ACC112 (cell line): ENCODE measurements at regions not wholly inside any gene's neighbourhood (a gene's known extent, or its start where the extent isn't known, plus 50 kb on each side); places are given as distances from the start of the nearest gene placed in this dataset.
"Not testable (repeated sequence)": the region's sequence is repeated elsewhere in the genome, so short reads cannot be mapped to it uniquely, and the experiment has no call there.

Source experiments
- H2AFZ ChIP-seq: fragments of 200-600 bp; sonication (generic); one replicate; pipeline ENCODE4 v1.6.0; 2017; ENCODE audit warnings: antibody characterized with exemption, low read length; ENCODE audit not compliant: unreplicated experiment
- H3K27ac ChIP-seq: fragments of 200-600 bp; sonication (generic); 2 replicates; pipeline ENCODE4 v1.5.1; 2014; ENCODE audit warnings: low read depth, mild to moderate bottlenecking, antibody characterized with exemption, low read length, moderate library complexity
- H3K27me3 ChIP-seq: fragments of 200-600 bp; sonication (generic); 2 replicates; pipeline ENCODE4 v1.6.1; 2014; ENCODE audit warnings: mild to moderate bottlenecking, antibody characterized with exemption, low read length, moderate library complexity, mixed read lengths; ENCODE audit not compliant: insufficient read depth
- H3K36me3 ChIP-seq: fragments of 200-600 bp; sonication (generic); 2 replicates; pipeline ENCODE4 v1.6.1; 2016; ENCODE audit warnings: mild to moderate bottlenecking, antibody characterized with exemption, low read length, moderate library complexity, mixed read lengths; ENCODE audit not compliant: insufficient read depth
- H3K4me1 ChIP-seq: fragments of 200-600 bp; sonication (generic); one replicate; pipeline ENCODE4 v1.6.1; 2016; ENCODE audit warnings: low read length, mixed read lengths; ENCODE audit not compliant: insufficient read depth, unreplicated experiment, control insufficient read depth
- H3K4me3 ChIP-seq: fragments of 200-600 bp; sonication (generic); 2 replicates; pipeline ENCODE4 v1.5.1; 2014; ENCODE audit warnings: mild to moderate bottlenecking, low read depth, low read length
- H3K79me2 ChIP-seq: fragments of 200-600 bp; sonication (generic); one replicate; pipeline ENCODE4 v1.6.0; 2016; ENCODE audit warnings: low read length; ENCODE audit not compliant: control insufficient read depth, unreplicated experiment, insufficient read depth

DNA sequence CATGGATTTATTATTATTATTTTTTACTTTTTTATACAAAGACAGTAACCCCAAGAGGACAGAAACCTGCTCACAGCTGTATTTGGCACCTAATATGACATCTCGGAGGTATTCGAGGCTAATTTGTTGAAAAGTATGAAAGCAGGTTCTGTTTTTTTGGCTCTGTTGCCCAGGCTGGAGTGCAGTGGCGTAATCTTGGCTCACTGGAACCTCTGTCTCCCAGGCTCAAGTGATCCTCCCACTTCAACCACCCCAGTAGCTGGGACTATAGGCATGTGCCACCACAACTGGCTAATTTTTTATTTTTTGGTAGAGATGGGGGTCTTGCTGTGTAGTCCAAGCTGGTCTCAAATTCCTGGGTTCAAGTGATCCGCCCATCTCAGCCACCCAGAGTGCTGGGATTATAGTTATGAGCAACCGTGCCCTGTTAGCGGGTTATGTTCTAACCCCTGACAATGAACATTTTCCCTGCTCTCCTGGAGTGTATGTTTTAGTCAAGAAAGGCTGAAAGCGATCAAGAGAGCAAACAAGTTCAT lies 53.7 kb upstream of the ZNF217 start:
- Histone ChIP-seq H3K27me3 (no peaks in the 10 kb centered on the region), H2AFZ (no peak overlapping the region), H3K27ac (no peak overlapping the region), H3K36me3 (no peaks in the 10 kb centered on the region), H3K4me1 (peaks cover 12% of the 10 kb centered on the region), H3K79me2 (no peaks in the 10 kb centered on the region), H3K4me3 (no peak overlapping the region)

DNA sequence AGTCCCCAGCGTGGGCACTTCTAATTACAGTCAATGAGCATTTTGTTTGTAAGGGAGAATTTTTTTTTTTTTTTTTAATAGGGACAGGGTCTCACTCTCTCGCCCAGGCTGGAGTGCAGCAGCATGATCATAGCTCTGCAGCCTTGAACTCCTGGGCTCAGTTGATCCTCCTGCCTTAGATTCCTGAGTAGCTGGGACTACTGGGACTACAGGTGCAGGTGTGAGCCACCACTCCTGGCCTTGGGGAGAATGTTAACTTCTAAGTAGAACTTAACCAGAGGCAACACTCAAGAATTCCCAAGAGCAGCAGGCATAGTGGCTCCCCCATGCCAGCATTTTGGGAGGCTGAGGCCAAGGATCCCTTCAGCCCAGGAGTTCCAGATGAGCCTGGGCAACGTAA lies 52.9 kb upstream of the ZNF217 start:
- Histone ChIP-seq H2AFZ (no peak overlapping the region), H3K4me3 (no peak overlapping the region), H3K79me2 (no peaks in the 10 kb centered on the region), H3K36me3 (no peaks in the 10 kb centered on the region), H3K4me1 (peaks cover 11% of the 10 kb centered on the region), H3K27me3 (no peaks in the 10 kb centered on the region), H3K27ac (no peak overlapping the region)

DNA sequence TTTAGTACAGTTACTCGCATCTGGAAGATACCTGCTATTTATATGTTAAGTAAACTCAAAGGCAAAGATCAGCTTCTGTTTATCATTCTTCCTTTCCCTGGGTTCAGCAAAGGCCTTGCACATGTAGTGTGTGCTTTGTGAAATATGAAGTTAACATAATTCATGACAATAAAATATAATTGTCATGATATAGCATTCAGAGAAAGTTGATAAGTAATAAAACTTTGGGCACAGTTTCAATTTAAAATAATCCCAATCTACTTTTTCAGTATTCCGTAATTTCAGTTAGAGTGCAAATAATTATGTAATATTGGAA lies 51.9 kb upstream of the ZNF217 start:
- H3K4me3 ChIP-seq, result no peak overlapping the region
- H3K4me1 ChIP-seq, result peaks cover 11% of the 10 kb centered on the region
- H3K27ac ChIP-seq, result no peak overlapping the region
- no peaks in the 10 kb centered on the region for H3K79me2 ChIP-seq
- H2AFZ ChIP-seq, result no peak overlapping the region
- no peaks in the 10 kb centered on the region for H3K36me3 ChIP-seq
- H3K27me3 ChIP-seq, result no peaks in the 10 kb centered on the region

DNA sequence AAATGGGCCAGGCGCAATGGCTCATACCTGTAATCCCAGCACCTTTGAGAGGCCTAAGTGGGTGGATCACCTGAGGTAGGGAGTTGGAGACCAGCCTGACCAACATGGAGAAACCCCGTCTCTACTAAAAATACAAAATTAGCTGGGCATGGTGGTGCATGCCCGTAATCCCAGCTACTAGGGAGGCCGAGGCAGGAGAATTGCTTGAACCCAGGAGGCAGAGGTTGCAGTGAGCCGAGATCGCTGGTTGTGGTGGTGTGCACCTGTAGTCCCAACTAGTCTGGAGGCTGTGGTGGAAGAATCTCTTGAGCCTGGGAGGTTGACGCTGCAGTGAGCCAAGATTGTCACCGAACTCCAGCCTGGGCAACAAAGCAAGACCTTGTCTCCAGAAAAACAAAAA lies 50.5 kb upstream of the ZNF217 start:
- H3K4me1 ChIP-seq, result peaks cover 11% of the 10 kb centered on the region
- H3K27me3 ChIP-seq, H3K27ac ChIP-seq, H3K79me2 ChIP-seq, H3K36me3 ChIP-seq, H3K4me3 ChIP-seq, H2AFZ ChIP-seq: not testable (repeated sequence)
